ENCODE measurements at regions not wholly inside any gene's neighbourhood (a gene's known extent, or its start where the extent isn't known, plus 50 kb on each side); places are given as distances from the start of the nearest gene placed in this dataset.
"Not testable (repeated sequence)": the region's sequence is repeated elsewhere in the genome, so short reads cannot be mapped to it uniquely, and the experiment has no call there.

GRCh38 chr5:119299615-119300310 lies 56.1 kb upstream of the TNFAIP8 start:
- TF ChIP-seq CTCF (IDR thresholded peaks at IDR 0.05; ENCODE audit: insufficient read depth, low read depth, low read length); EZH2 (IDR thresholded peaks at IDR 0.05; ENCODE audit: insufficient read depth, low read length): not testable (repeated sequence)

All from astrocyte (in vitro differentiated cells and primary cell).